ENCODE measurements at regions not wholly inside any gene's neighbourhood (a gene's known extent, or its start where the extent isn't known, plus 50 kb on each side); places are given as distances from the start of the nearest gene placed in this dataset.
"Not testable (repeated sequence)": the region's sequence is repeated elsewhere in the genome, so short reads cannot be mapped to it uniquely, and the experiment has no call there.

- no peak for TF ChIP-seq ZNF274 (IDR thresholded peaks at IDR 0.05; ENCODE audit: low read depth, low read length)
- no peak overlapping the region for H3K4me3 ChIP-seq (ENCODE audit: low read length)
Measured at GRCh38 chr1:198848206-198848605, 209.4 kb downstream of the PTPRC start.

GRCh38 chr1:198848649-198849048 is 209.8 kb downstream of the PTPRC start:
- H3K4me3 ChIP-seq (ENCODE audit: low read length), result no peak overlapping the region
- no peak for TF ChIP-seq ZNF274 (IDR thresholded peaks at IDR 0.05; ENCODE audit: low read depth, low read length)

- TF ChIP-seq ZNF274 (IDR thresholded peaks at IDR 0.05; ENCODE audit: low read depth, low read length), result no peak
Measured at GRCh38 chr1:198849093-198849492, 210.3 kb downstream of the PTPRC start.

GRCh38 chr1:198850196-198850595 is 211.4 kb downstream of the PTPRC start:
- no peak overlapping the region for H3K4me3 ChIP-seq (ENCODE audit: low read length)
- TF ChIP-seq ZNF274 (IDR thresholded peaks at IDR 0.05; ENCODE audit: low read depth, low read length), result no peak

More at GRCh38 chr1:198849093-198849492, 210.3 kb downstream of the PTPRC start:
- H3K4me3 ChIP-seq (ENCODE audit: low read length), result no peak overlapping the region

- not testable (repeated sequence) for H3K4me3 ChIP-seq (ENCODE audit: low read length)
Measured at GRCh38 chr1:198850966-198851365, 212.1 kb downstream of the PTPRC start.

- H3K4me3 ChIP-seq (ENCODE audit: low read length), result no peak overlapping the region
- no peak for TF ChIP-seq ZNF274 (IDR thresholded peaks at IDR 0.05; ENCODE audit: low read depth, low read length)
Measured at GRCh38 chr1:198856601-198857000, 217.8 kb downstream of the PTPRC start.

GRCh38 chr1:198858033-198858432 is 219.2 kb downstream of the PTPRC start:
- no peak overlapping the region for H3K4me3 ChIP-seq (ENCODE audit: low read length)
- no peak for TF ChIP-seq ZNF274 (IDR thresholded peaks at IDR 0.05; ENCODE audit: low read depth, low read length)

- no peak for TF ChIP-seq ZNF274 (IDR thresholded peaks at IDR 0.05; ENCODE audit: low read depth, low read length)
- H3K4me3 ChIP-seq (ENCODE audit: low read length), result no peak overlapping the region
Measured at GRCh38 chr1:198860371-198860770, 221.5 kb downstream of the PTPRC start.

- TF ChIP-seq ZNF274 (IDR thresholded peaks at IDR 0.05; ENCODE audit: low read depth, low read length), result no peak
- no peak overlapping the region for H3K4me3 ChIP-seq (ENCODE audit: low read length)
Measured at GRCh38 chr1:198861636-198862035, 222.8 kb downstream of the PTPRC start.

GRCh38 chr1:198864695-198865094 is 225.9 kb downstream of the PTPRC start:
- H3K4me3 ChIP-seq (ENCODE audit: low read length), result no peak overlapping the region
- no peak for TF ChIP-seq ZNF274 (IDR thresholded peaks at IDR 0.05; ENCODE audit: low read depth, low read length)

- TF ChIP-seq ZNF274 (IDR thresholded peaks at IDR 0.05; ENCODE audit: low read depth, low read length), result no peak
- H3K4me3 ChIP-seq (ENCODE audit: low read length), result no peak overlapping the region
Measured at GRCh38 chr1:198865319-198865718, 226.5 kb downstream of the PTPRC start.

GRCh38 chr1:198867182-198867581 is 228.3 kb downstream of the PTPRC start:
- no peak overlapping the region for H3K4me3 ChIP-seq (ENCODE audit: low read length)
- TF ChIP-seq ZNF274 (IDR thresholded peaks at IDR 0.05; ENCODE audit: low read depth, low read length), result no peak

- TF ChIP-seq ZNF274 (IDR thresholded peaks at IDR 0.05; ENCODE audit: low read depth, low read length), result no peak
- no peak overlapping the region for H3K4me3 ChIP-seq (ENCODE audit: low read length)
Measured at GRCh38 chr1:198873696-198874230, 234.9 kb downstream of the PTPRC start.

- no peak overlapping the region for H3K4me3 ChIP-seq (ENCODE audit: low read length)
- no peak for TF ChIP-seq ZNF274 (IDR thresholded peaks at IDR 0.05; ENCODE audit: low read depth, low read length)
Measured at GRCh38 chr1:198876371-198876871, 237.6 kb downstream of the PTPRC start.

- TF ChIP-seq ZNF274 (IDR thresholded peaks at IDR 0.05; ENCODE audit: low read depth, low read length), result no peak
- H3K4me3 ChIP-seq (ENCODE audit: low read length), result no peak overlapping the region
Measured at GRCh38 chr1:198878566-198878965, 239.7 kb downstream of the PTPRC start.

- TF ChIP-seq ZNF274 (IDR thresholded peaks at IDR 0.05; ENCODE audit: low read depth, low read length), result no peak
- no peak overlapping the region for H3K4me3 ChIP-seq (ENCODE audit: low read length)
Measured at GRCh38 chr1:198879711-198880306, 241.0 kb downstream of the PTPRC start.

Data from GM08714 (cell line).